C4-2B (cell line): ENCODE measurements at regions not wholly inside any gene's neighbourhood (a gene's known extent, or its start where the extent isn't known, plus 50 kb on each side); places are given as distances from the start of the nearest gene placed in this dataset.

ENCODE experiments used
- ZFX ChIP-seq: fragments of 450-650 bp; IDR thresholded peaks from 2 replicates; pipeline ENCODE4 v1.6.1; 2017
- TF ChIP-seq, protein P1 (sequence below): fragments of 450-650 bp; conservative IDR thresholded peaks from 2 replicates; pipeline ENCODE4 v1.5.1; 2017; ENCODE audit warnings: mild to moderate bottlenecking

GRCh38 chr11:91966368-91966767 is 258.2 kb upstream of the FAT3 start:
- TF ChIP-seq, protein P1, sequence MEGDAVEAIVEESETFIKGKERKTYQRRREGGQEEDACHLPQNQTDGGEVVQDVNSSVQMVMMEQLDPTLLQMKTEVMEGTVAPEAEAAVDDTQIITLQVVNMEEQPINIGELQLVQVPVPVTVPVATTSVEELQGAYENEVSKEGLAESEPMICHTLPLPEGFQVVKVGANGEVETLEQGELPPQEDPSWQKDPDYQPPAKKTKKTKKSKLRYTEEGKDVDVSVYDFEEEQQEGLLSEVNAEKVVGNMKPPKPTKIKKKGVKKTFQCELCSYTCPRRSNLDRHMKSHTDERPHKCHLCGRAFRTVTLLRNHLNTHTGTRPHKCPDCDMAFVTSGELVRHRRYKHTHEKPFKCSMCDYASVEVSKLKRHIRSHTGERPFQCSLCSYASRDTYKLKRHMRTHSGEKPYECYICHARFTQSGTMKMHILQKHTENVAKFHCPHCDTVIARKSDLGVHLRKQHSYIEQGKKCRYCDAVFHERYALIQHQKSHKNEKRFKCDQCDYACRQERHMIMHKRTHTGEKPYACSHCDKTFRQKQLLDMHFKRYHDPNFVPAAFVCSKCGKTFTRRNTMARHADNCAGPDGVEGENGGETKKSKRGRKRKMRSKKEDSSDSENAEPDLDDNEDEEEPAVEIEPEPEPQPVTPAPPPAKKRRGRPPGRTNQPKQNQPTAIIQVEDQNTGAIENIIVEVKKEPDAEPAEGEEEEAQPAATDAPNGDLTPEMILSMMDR = no peak
- TF ChIP-seq ZFX = no peak
